ENCODE measurements at regions not wholly inside any gene's neighbourhood (a gene's known extent, or its start where the extent isn't known, plus 50 kb on each side); places are given as distances from the start of the nearest gene placed in this dataset.

GRCh38 chr22:45083659-45084305, 74.0 kb upstream of the PHF21B start (continued):
- TF ChIP-seq USF1 (CRISPR knock-in tag; IDR thresholded peaks at IDR 0.05): no peak
- no peak for TF ChIP-seq CREB1 (CRISPR knock-in tag; IDR thresholded peaks at IDR 0.05)
- no peak for TF ChIP-seq GRHL2 (CRISPR knock-in tag; IDR thresholded peaks at IDR 0.05; ENCODE audit: insufficient replicate concordance, severe bottlenecking)
- TF ChIP-seq ERG (CRISPR knock-in tag; IDR thresholded peaks at IDR 0.05): no peak

GRCh38 chr22:45084400-45084920, 74.7 kb upstream of the PHF21B start:
- peaks cover 5% of the 10 kb centered on the region for H3K27me3 Mint-ChIP-seq (ENCODE audit: low read depth)
- H3K36me3 Mint-ChIP-seq: peaks cover 6% of the 10 kb centered on the region
- ChIA-PET POLR2A (no interaction called here), CTCF (interaction anchor here (0.6 to 0.9 kb wide), 2 partner anchors 67 to 76 kb away, joined by 4 read pairs; no protein-coding TSS in a partner anchor)
- no peak overlapping the region for H3K4me3 Mint-ChIP-seq
- peaks cover 7% of the 10 kb centered on the region for H3K9me3 Mint-ChIP-seq
- peaks cover 29% of the 10 kb centered on the region for H3K4me1 Mint-ChIP-seq
- ATAC-seq (no peak), DNase-seq (ENCODE audit: low spot score) (no peak)
- H3K27ac Mint-ChIP-seq: no peak overlapping the region
- no peak for TF ChIP-seq FOXJ3 (CRISPR knock-in tag; IDR thresholded peaks at IDR 0.05; ENCODE audit: borderline replicate concordance)
- no peak for TF ChIP-seq NR3C1 (CRISPR knock-in tag; conservative IDR thresholded peaks at IDR 0.05; ENCODE audit: low read depth)
- TF ChIP-seq GABPB1 (CRISPR knock-in tag; IDR thresholded peaks at IDR 0.05): no peak
- no peak for TF ChIP-seq PRRX2 (CRISPR knock-in tag; IDR thresholded peaks at IDR 0.05)
- TF ChIP-seq NR1H2 (CRISPR knock-in tag; IDR thresholded peaks at IDR 0.05): no peak
- TF ChIP-seq ZMAT4 (CRISPR knock-in tag; IDR thresholded peaks at IDR 0.05): no peak
- no peak for TF ChIP-seq ATF3 (CRISPR knock-in tag; conservative IDR thresholded peaks at IDR 0.05)
- TF ChIP-seq TEAD4 (CRISPR knock-in tag; IDR thresholded peaks at IDR 0.05): no peak
- no peak for TF ChIP-seq ZNF671 (CRISPR knock-in tag; IDR thresholded peaks at IDR 0.05)
- no peak for TF ChIP-seq ZNF317 (CRISPR knock-in tag; IDR thresholded peaks at IDR 0.05; ENCODE audit: borderline replicate concordance, low read depth)
- no peak for TF ChIP-seq ZNF263 (CRISPR knock-in tag; IDR thresholded peaks at IDR 0.05; ENCODE audit: low read depth)
- no peak for TF ChIP-seq TEAD1 (CRISPR knock-in tag; IDR thresholded peaks at IDR 0.05)
- no peak for TF ChIP-seq ZBTB21 (CRISPR knock-in tag; IDR thresholded peaks at IDR 0.05; ENCODE audit: borderline replicate concordance)
- TF ChIP-seq RORB (CRISPR knock-in tag; IDR thresholded peaks at IDR 0.05): no peak
- no peak for TF ChIP-seq ATF2 (CRISPR knock-in tag; IDR thresholded peaks at IDR 0.05; ENCODE audit: borderline replicate concordance, low read depth)
- no peak for TF ChIP-seq STAT6 (CRISPR knock-in tag; conservative IDR thresholded peaks at IDR 0.05; ENCODE audit: low read depth)
- TF ChIP-seq ARID4B (CRISPR knock-in tag; IDR thresholded peaks at IDR 0.05; ENCODE audit: borderline replicate concordance): no peak
- TF ChIP-seq IRF1 (CRISPR knock-in tag; IDR thresholded peaks at IDR 0.05): no peak
- no peak for TF ChIP-seq ERG (CRISPR knock-in tag; IDR thresholded peaks at IDR 0.05)
